Stomach (tissue), 4 donors: ENCODE measurements at regions not wholly inside any gene's neighbourhood (a gene's known extent, or its start where the extent isn't known, plus 50 kb on each side); places are given as distances from the start of the nearest gene placed in this dataset.

Source experiments
- CTCF ChIP-seq, 7 experiments: fragments of 450-650 bp in 4 of 7; fragments of 200-600 bp in 3 of 7; sonication (generic) in 3 of 7; IDR thresholded peaks; one replicate each; pipeline ENCODE4 v1.5.1; 2016 to 2019; ENCODE audit warnings: antibody characterized with exemption in 7 of 7, control low read depth in 2 of 7, mild to moderate bottlenecking in 1 of 7
- POLR2A ChIP-seq, 4 donors: fragments of 450-650 bp; IDR thresholded peaks; one replicate each; pipeline ENCODE4 v1.6.1; 2016; ENCODE audit warnings: antibody characterized with exemption in 4 of 4, control low read depth in 2 of 4, mild to moderate bottlenecking in 1 of 4, moderate library complexity in 1 of 4
- POLR2AphosphoS5 ChIP-seq, 3 donors: sonication (generic); formaldehyde crosslinking; IDR thresholded peaks; one replicate each; pipeline ENCODE4 v1.6.1; 2016; ENCODE audit warnings: antibody characterized with exemption in 3 of 3

GRCh38 chr7:27361522-27361921 is 118.9 kb downstream of the EVX1 start:
- no peak for TF ChIP-seq POLR2AphosphoS5 (IDR thresholded peaks at IDR 0.05)
- no peak for TF ChIP-seq CTCF (IDR thresholded peaks at IDR 0.05)
- no peak for TF ChIP-seq POLR2A (IDR thresholded peaks at IDR 0.05)
